Panc1 (cell line): ENCODE measurements at regions not wholly inside any gene's neighbourhood (a gene's known extent, or its start where the extent isn't known, plus 50 kb on each side); places are given as distances from the start of the nearest gene placed in this dataset.

Experiments used
- ATAC-seq: fragments of 200-7000 bp; cut with Tn5 transposase; 2 replicates; pipeline ENCODE4 v1.9.1; 2020; ENCODE audit warnings: mild to moderate bottlenecking, moderate library complexity
- BruUV-seq: library from RNA; stranded (reverse); fragments of 400-500 nt; replicated peaks from 2 replicates; lab custom pipeline; 2021; lab: Mats Ljungman, UMichigan
- CTCF ChIA-PET: fragments of 300-600 bp; sonication (Branson Sonifier 250); formaldehyde crosslinking; loops from one replicate; lab custom pipeline; 2022; ENCODE audit warnings: antibody characterized with exemption; lab: Charles Lee
- POLR2A ChIA-PET: fragments of 300-600 bp; sonication (Branson Sonifier 250); formaldehyde crosslinking; loops from one replicate; lab custom pipeline; 2022; ENCODE audit warnings: antibody characterized with exemption; lab: Charles Lee
- DNase-seq: peaks from one replicate; pipeline ENCODE4 v3.0.0-alpha.2; 2010; ENCODE audit warnings: low read depth, low spot score
- H3K27ac ChIP-seq: 2 replicates; pipeline ENCODE4 v1.5.1; 2011; ENCODE audit warnings: mild to moderate bottlenecking, low read length, inconsistent platforms
- H3K27me3 ChIP-seq: fragments of 200-500 bp; sonication (Bioruptor generic); 2 replicates; pipeline ENCODE4 v1.6.0; 2014; ENCODE audit warnings: low read length, inconsistent platforms; ENCODE audit not compliant: control insufficient read depth, insufficient read depth
- H3K36me3 ChIP-seq: fragments of 200-500 bp; sonication (Bioruptor generic); 2 replicates; pipeline ENCODE4 v1.5.1; 2014; ENCODE audit warnings: inconsistent platforms, mild to moderate bottlenecking, low read length, moderate library complexity; ENCODE audit not compliant: control insufficient read depth, insufficient read depth
- H3K4me1 ChIP-seq: 2 replicates; pipeline ENCODE4 v1.5.1; 2011; ENCODE audit warnings: inconsistent platforms, mild to moderate bottlenecking, low read length, moderate library complexity; ENCODE audit not compliant: control insufficient read depth, insufficient read depth
- H3K4me3 ChIP-seq, 2 experiments: 2 replicates each; pipeline ENCODE4 v1.5.1; 2011 to 2012; ENCODE audit warnings: low read depth in 2 of 2, low read length in 2 of 2, mild to moderate bottlenecking in 2 of 2, inconsistent platforms in 1 of 2, moderate library complexity in 1 of 2
- H3K9me3 ChIP-seq: fragments of 200-500 bp; sonication (Bioruptor generic); 2 replicates; pipeline ENCODE4 v1.5.1; 2014; ENCODE audit warnings: low read depth, mild to moderate bottlenecking, inconsistent platforms, low read length, moderate library complexity; ENCODE audit not compliant: control insufficient read depth, insufficient read depth
- CTCF ChIP-seq: fragments of 450-650 bp; IDR thresholded peaks from 2 replicates; pipeline ENCODE4 v1.5.1; 2017; ENCODE audit warnings: mild to moderate bottlenecking
- POLR2AphosphoS5 ChIP-seq: IDR thresholded peaks from 2 replicates; pipeline ENCODE4 v1.6.1; 2012; ENCODE audit warnings: mild to moderate bottlenecking, low read depth, low read length, moderate library complexity
- REST ChIP-seq, 2 experiments: IDR thresholded peaks; 2 replicates each; pipeline ENCODE4 v1.6.1; 2011 to 2012; ENCODE audit warnings: low read depth in 2 of 2, control low read depth in 1 of 2, low read length in 1 of 2, mild to moderate bottlenecking in 1 of 2, moderate library complexity in 1 of 2; ENCODE audit not compliant: insufficient read depth in 1 of 2
- SIN3A ChIP-seq: IDR thresholded peaks from 2 replicates; pipeline ENCODE4 v1.6.1; 2012; ENCODE audit warnings: low read depth, mild to moderate bottlenecking, low read length, moderate library complexity, borderline replicate concordance; ENCODE audit not compliant: insufficient read depth
- TCF7L2 ChIP-seq: IDR thresholded peaks from 2 replicates; pipeline ENCODE4 v1.6.1; 2011; ENCODE audit warnings: mild to moderate bottlenecking, low read depth, low read length, inconsistent platforms
- in situ Hi-C: cut with HindIII; loops from 2 replicates; pipeline ENCODE4 v1.10.0; 2016; ENCODE audit warnings: low sequenced_read_pairs, low pct_unique_long_range_greater_than_20kb
- intact Hi-C: fragments of 100-400 bp; cut with micrococcal nuclease; formaldehyde crosslinking; loops from one replicate; pipeline ENCODE4 v1.10.0; 2022; ENCODE audit not compliant: unreplicated experiment

GRCh38 chr4:130306566-130306965 lies 1210.6 kb downstream of the C4orf33 start:
- no peaks in the 10 kb centered on the region for H3K27me3 ChIP-seq
- no peaks in the 10 kb centered on the region for H3K9me3 ChIP-seq
- DNase-seq (no peak), ATAC-seq (no peak)
- no peak overlapping the region for H3K27ac ChIP-seq
- POLR2A ChIA-PET = interaction anchor here (0.7 kb wide), 1 partner anchor 74 kb away, joined by 5 read pairs; no protein-coding TSS in a partner anchor
- H3K4me3 ChIP-seq = no peak overlapping the region
- no peaks in the 10 kb centered on the region for H3K4me1 ChIP-seq
- H3K36me3 ChIP-seq = no peaks in the 10 kb centered on the region
- CTCF ChIA-PET = no interaction called here
- BruUV-seq = no TSS peak
- intact Hi-C loops (no loop called here), in situ Hi-C loops (no loop called here)
- TF ChIP-seq CTCF (peak; percentile 15; the same call in 1 of the 2 replicates), TCF7L2 (no peak), REST (IDR thresholded peaks at IDR 0.05; ENCODE audit: insufficient read depth in 1 of 2, low read depth in 2 of 2, low read length in 1 of 2) (no peak), POLR2AphosphoS5 (no peak)

GRCh38 chr4:130309221-130309620 lies 1213.3 kb downstream of the C4orf33 start:
- Histone ChIP-seq H3K27ac (no peak overlapping the region), H3K4me3 (no peak overlapping the region), H3K36me3 (no peaks in the 10 kb centered on the region), H3K9me3 (no peaks in the 10 kb centered on the region), H3K4me1 (no peaks in the 10 kb centered on the region), H3K27me3 (no peaks in the 10 kb centered on the region)
- POLR2A ChIA-PET = no interaction called here
- TF ChIP-seq POLR2AphosphoS5 (no peak), CTCF (no peak), TCF7L2 (no peak), REST (IDR thresholded peaks at IDR 0.05; ENCODE audit: insufficient read depth in 1 of 2, low read depth in 2 of 2, low read length in 1 of 2) (no peak), SIN3A (no peak)
- CTCF ChIA-PET = no interaction called here
- DNase-seq (no peak), ATAC-seq (no peak)
- no TSS peak for BruUV-seq
- intact Hi-C loops = no loop called here
- in situ Hi-C loops = no loop called here
